Osteocyte (in vitro differentiated cells): ENCODE measurements at regions not wholly inside any gene's neighbourhood (a gene's known extent, or its start where the extent isn't known, plus 50 kb on each side); places are given as distances from the start of the nearest gene placed in this dataset.

Source experiments
- DNase-seq: peaks from one replicate; pipeline ENCODE4 v3.0.0; 2021; ENCODE audit warnings: mixed read lengths; ENCODE audit not compliant: unreplicated experiment; ENCODE audit errors: extremely low spot score
- H3K27ac Mint-ChIP-seq: one replicate; pipeline ENCODE4 v1.8.0; 2021; ENCODE audit warnings: mild to moderate bottlenecking, mixed read lengths; ENCODE audit not compliant: unreplicated experiment
- H3K27me3 Mint-ChIP-seq: one replicate; pipeline ENCODE4 v1.8.0; 2021; ENCODE audit warnings: mixed read lengths; ENCODE audit not compliant: unreplicated experiment
- H3K36me3 Mint-ChIP-seq: one replicate; pipeline ENCODE4 v1.8.0; 2021; ENCODE audit warnings: mixed read lengths; ENCODE audit not compliant: unreplicated experiment
- H3K4me1 Mint-ChIP-seq: one replicate; pipeline ENCODE4 v1.8.0; 2021; ENCODE audit warnings: mixed read lengths; ENCODE audit not compliant: unreplicated experiment
- H3K4me3 Mint-ChIP-seq: one replicate; pipeline ENCODE4 v1.8.0; 2021; ENCODE audit warnings: mild to moderate bottlenecking, moderate library complexity, mixed read lengths; ENCODE audit not compliant: unreplicated experiment
- H3K9me3 Mint-ChIP-seq: one replicate; pipeline ENCODE4 v1.8.0; 2021; ENCODE audit warnings: mixed read lengths; ENCODE audit not compliant: unreplicated experiment
- CTCF ChIP-seq: fragments of 200-600 bp; sonication (generic); IDR thresholded peaks from 2 replicates; pipeline ENCODE4 v1.5.0; 2021; ENCODE audit warnings: antibody characterized with exemption, mild to moderate bottlenecking, moderate library complexity

DNA sequence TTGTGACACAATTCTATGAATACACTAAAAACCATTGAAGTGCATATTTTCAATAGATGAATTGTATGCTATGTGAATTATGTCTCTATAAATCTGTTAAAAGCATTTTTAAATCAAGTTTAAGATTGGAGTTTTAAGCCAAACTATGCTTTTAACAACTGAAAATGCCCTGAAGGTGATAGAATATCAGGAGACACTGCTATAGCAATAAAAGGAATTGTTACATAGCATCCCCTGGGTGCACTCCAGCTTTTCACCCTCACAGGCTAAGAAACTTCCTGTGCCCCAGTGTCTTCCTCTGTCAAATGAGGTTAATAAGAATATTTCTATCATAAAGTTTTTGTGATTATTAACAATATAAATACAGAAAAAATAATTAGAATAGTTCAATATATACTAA, 472.7 kb upstream of the TMPO start:
- no peaks in the 10 kb centered on the region for H3K27me3 Mint-ChIP-seq
- H3K4me1 Mint-ChIP-seq = no peaks in the 10 kb centered on the region
- H3K4me3 Mint-ChIP-seq = no peak overlapping the region
- peaks cover 12% of the 10 kb centered on the region for H3K9me3 Mint-ChIP-seq
- TF ChIP-seq CTCF = no peak
- no peak for DNase-seq
- no peak overlapping the region for H3K27ac Mint-ChIP-seq
- no peaks in the 10 kb centered on the region for H3K36me3 Mint-ChIP-seq

- TF ChIP-seq CTCF = no peak
- Mint-ChIP-seq H3K9me3 (no peaks in the 10 kb centered on the region), H3K27ac (no peak overlapping the region), H3K4me3 (no peak overlapping the region), H3K4me1 (no peaks in the 10 kb centered on the region), H3K36me3 (no peaks in the 10 kb centered on the region), H3K27me3 (no peaks in the 10 kb centered on the region)
- no peak for DNase-seq
Measured at GRCh38 chr12:98045395-98045794, 470.0 kb upstream of the TMPO start.

DNA sequence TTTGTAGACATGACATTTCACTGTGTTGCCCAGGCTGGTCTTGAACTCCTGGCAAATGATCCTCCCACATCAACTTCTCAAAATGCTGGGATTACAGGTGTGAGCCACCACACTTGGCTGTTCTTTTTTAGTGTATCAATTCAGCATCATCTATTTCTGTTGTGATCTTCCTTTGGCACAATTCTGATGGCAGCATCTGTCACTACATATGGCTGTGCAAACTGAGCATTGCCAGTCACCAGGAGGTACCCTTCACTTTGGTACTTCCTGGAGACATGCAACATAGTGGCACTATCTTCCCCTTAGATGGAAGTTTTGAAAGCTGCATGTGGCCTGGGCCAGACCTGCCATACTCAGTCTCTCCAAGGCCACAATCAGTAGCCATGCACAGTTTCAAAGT, 467.1 kb upstream of the TMPO start:
- DNase-seq = no peak
- H3K27ac Mint-ChIP-seq = no peak overlapping the region

DNA sequence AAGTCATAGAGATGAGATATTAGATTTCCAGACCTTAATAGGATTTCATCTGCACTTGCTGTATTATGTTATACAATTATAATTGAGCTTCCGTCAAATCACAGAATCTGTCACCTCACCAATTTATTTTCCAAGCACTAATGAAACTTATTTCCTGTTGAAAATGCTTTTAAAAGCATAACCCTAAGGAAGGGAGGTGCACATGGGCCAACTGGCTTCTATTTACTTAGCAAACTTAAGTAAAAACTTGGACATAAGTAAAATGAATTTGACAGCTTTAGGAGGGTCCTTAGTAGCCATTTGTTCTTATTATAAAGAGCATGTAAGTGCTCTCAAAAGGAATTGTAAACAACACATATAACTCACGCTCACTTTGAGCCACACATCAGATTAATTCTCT, 462.2 kb upstream of the TMPO start:
- DNase-seq = no peak
- TF ChIP-seq CTCF = no peak
- no peaks in the 10 kb centered on the region for H3K27me3 Mint-ChIP-seq
- H3K9me3 Mint-ChIP-seq = no peaks in the 10 kb centered on the region
- no peak overlapping the region for H3K27ac Mint-ChIP-seq
- no peaks in the 10 kb centered on the region for H3K4me1 Mint-ChIP-seq
- H3K4me3 Mint-ChIP-seq = no peak overlapping the region
- no peaks in the 10 kb centered on the region for H3K36me3 Mint-ChIP-seq

More for the DNA sequence above, 467.1 kb upstream of the TMPO start:
- Mint-ChIP-seq H3K27me3 (no peaks in the 10 kb centered on the region), H3K36me3 (no peaks in the 10 kb centered on the region), H3K9me3 (no peaks in the 10 kb centered on the region), H3K4me3 (no peak overlapping the region), H3K4me1 (no peaks in the 10 kb centered on the region)
- no peak for TF ChIP-seq CTCF

DNA sequence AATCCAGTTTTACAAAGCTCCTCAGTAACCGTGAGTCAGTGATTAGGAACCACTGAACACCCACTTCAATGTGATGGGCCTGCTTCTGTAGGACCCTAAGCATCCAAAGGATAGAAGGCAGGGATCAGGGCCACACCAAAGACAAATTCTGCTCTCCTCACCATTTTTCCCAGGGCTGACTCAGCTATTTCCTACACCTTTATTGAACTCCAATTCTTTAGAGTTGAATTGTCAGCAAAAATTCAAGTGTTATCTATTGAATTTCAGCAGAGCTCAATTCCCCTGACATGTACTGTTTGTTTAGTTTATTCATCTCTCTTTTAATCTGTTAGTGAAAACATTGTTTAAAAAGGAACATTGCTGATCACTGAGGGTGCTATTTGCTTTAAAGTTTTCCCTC, 457.7 kb upstream of the TMPO start:
- H3K36me3 Mint-ChIP-seq = no peaks in the 10 kb centered on the region
- H3K9me3 Mint-ChIP-seq = no peaks in the 10 kb centered on the region
- H3K4me1 Mint-ChIP-seq = no peaks in the 10 kb centered on the region
- TF ChIP-seq CTCF = no peak
- H3K27me3 Mint-ChIP-seq = no peaks in the 10 kb centered on the region
- DNase-seq = no peak
- no peak overlapping the region for H3K27ac Mint-ChIP-seq
- no peak overlapping the region for H3K4me3 Mint-ChIP-seq
